IMR-90 (cell line): ENCODE measurements at regions not wholly inside any gene's neighbourhood (a gene's known extent, or its start where the extent isn't known, plus 50 kb on each side); places are given as distances from the start of the nearest gene placed in this dataset.
A peak's percentile ranks its signal among the peaks of the same experiment; 100 is the strongest.
"Not testable (repeated sequence)": the region's sequence is repeated elsewhere in the genome, so short reads cannot be mapped to it uniquely, and the experiment has no call there.

Source experiments
- ATAC-seq: fragments of 200-7000 bp; cut with Tn5 transposase; 2 replicates; pipeline ENCODE4 v1.9.1; 2020; ENCODE audit warnings: low read depth, mild to moderate bottlenecking, moderate library complexity
- BruUV-seq: library from RNA; stranded (reverse); fragments of 400-500 nt; replicated peaks from 2 replicates; lab custom pipeline; 2021; lab: Mats Ljungman, UMichigan
- CTCF ChIA-PET: fragments of 300-600 bp; formaldehyde crosslinking; extraction: SDS; loops from one replicate; lab custom pipeline; 2021; ENCODE audit warnings: antibody characterized with exemption; lab: Yijun Ruan, JAX
- POLR2A ChIA-PET: fragments of 300-600 bp; sonication (Branson Sonifier 250); formaldehyde crosslinking; loops from one replicate; lab custom pipeline; 2022; ENCODE audit warnings: antibody characterized with exemption; ENCODE audit not compliant: unreplicated experiment; lab: Charles Lee
- DNase-seq: peaks from one replicate; pipeline ENCODE4 v3.0.0; 2013
- H2AFZ ChIP-seq: replicated peaks from 2 replicates; pipeline ENCODE3; 2013; ENCODE audit warnings: low read length, mild to moderate bottlenecking; ENCODE audit not compliant: poor library complexity
- H2AK5ac ChIP-seq: 2 replicates; pipeline ENCODE4 v1.6.1; 2013; ENCODE audit warnings: low read depth, low read length, inconsistent platforms
- H2AK9ac ChIP-seq: replicated peaks from 2 replicates; pipeline ENCODE3; 2013; ENCODE audit warnings: mild to moderate bottlenecking, low read depth, low read length, moderate library complexity; ENCODE audit not compliant: poor library complexity
- H2BK120ac ChIP-seq: 2 replicates; pipeline ENCODE4 v1.6.1; 2013; ENCODE audit warnings: low read depth, low read length, inconsistent platforms
- H2BK15ac ChIP-seq: 3 replicates; pipeline ENCODE4 v1.6.1; 2013; ENCODE audit warnings: low read depth, low read length, inconsistent platforms
- H2BK20ac ChIP-seq: 2 replicates; pipeline ENCODE4 v1.6.1; 2013; ENCODE audit warnings: low read depth, mild to moderate bottlenecking, inconsistent platforms, low read length, moderate library complexity
- H2BK5ac ChIP-seq: 2 replicates; pipeline ENCODE4 v1.6.1; 2013; ENCODE audit warnings: mild to moderate bottlenecking, low read depth, low read length, inconsistent platforms; ENCODE audit not compliant: poor library complexity, severe bottlenecking
- H3K14ac ChIP-seq: replicated peaks from 2 replicates; pipeline ENCODE4 v1.6.1; 2013; ENCODE audit warnings: low read depth, low read length, inconsistent platforms
- H3K18ac ChIP-seq: 2 replicates; pipeline ENCODE4 v1.6.1; 2013; ENCODE audit warnings: low read depth, low read length, control low read depth
- H3K23ac ChIP-seq: 2 replicates; pipeline ENCODE4 v1.6.1; 2013; ENCODE audit warnings: low read depth, low read length, inconsistent platforms
- H3K27ac ChIP-seq: 2 replicates; pipeline ENCODE4 v1.5.1; 2013; ENCODE audit warnings: mild to moderate bottlenecking, control low read depth, low read length; ENCODE audit not compliant: insufficient read depth
- H3K27me3 ChIP-seq: 2 replicates; pipeline ENCODE4 v1.6.1; 2013; ENCODE audit warnings: low read length; ENCODE audit not compliant: control insufficient read depth, insufficient read depth
- H3K36me3 ChIP-seq: 2 replicates; pipeline ENCODE4 v1.6.1; 2013; ENCODE audit warnings: low read length, mixed read lengths; ENCODE audit not compliant: control insufficient read depth, insufficient read depth
- H3K4ac ChIP-seq: 2 replicates; pipeline ENCODE4 v1.6.1; 2013; ENCODE audit warnings: low read depth, low read length, inconsistent platforms
- H3K4me1 ChIP-seq: 2 replicates; pipeline ENCODE4 v1.6.1; 2013; ENCODE audit warnings: low read length, mixed read lengths; ENCODE audit not compliant: control insufficient read depth, insufficient read depth
- H3K4me2 ChIP-seq: 2 replicates; pipeline ENCODE4 v1.6.1; 2013; ENCODE audit warnings: low read depth, mild to moderate bottlenecking, control low read depth, low read length, moderate library complexity
- H3K4me3 ChIP-seq: 2 replicates; pipeline ENCODE4 v1.5.1; 2013; ENCODE audit warnings: low read depth, mild to moderate bottlenecking, control low read depth, low read length, moderate library complexity; ENCODE audit not compliant: insufficient read depth
- H3K56ac ChIP-seq: 2 replicates; pipeline ENCODE4 v1.6.1; 2013; ENCODE audit warnings: low read length, inconsistent platforms; ENCODE audit not compliant: insufficient read depth; ENCODE audit errors: extremely low read depth
- H3K79me1 ChIP-seq, 2 experiments: 2 replicates each; pipeline ENCODE4 v1.6.1; 2013; ENCODE audit warnings: low read length in 2 of 2, inconsistent platforms in 1 of 2, low read depth in 1 of 2
- H3K9ac ChIP-seq: 2 replicates; pipeline ENCODE4 v1.6.1; 2013; ENCODE audit warnings: low read depth, low read length, control low read depth
- H3K9me1 ChIP-seq: 2 replicates; pipeline ENCODE4 v1.6.1; 2013; ENCODE audit warnings: low read length, inconsistent platforms; ENCODE audit not compliant: insufficient read depth
- H3K9me3 ChIP-seq: 2 replicates; pipeline ENCODE4 v1.6.1; 2013; ENCODE audit warnings: low read length; ENCODE audit not compliant: control insufficient read depth, insufficient read depth
- H4K20me1 ChIP-seq: 2 replicates; pipeline ENCODE4 v1.6.1; 2013; ENCODE audit warnings: low read length, inconsistent platforms; ENCODE audit not compliant: insufficient read depth
- H4K5ac ChIP-seq: 2 replicates; pipeline ENCODE4 v1.6.1; 2013; ENCODE audit warnings: mild to moderate bottlenecking, low read depth, low read length, control low read depth
- H4K8ac ChIP-seq, 2 experiments: 2 replicates each; pipeline ENCODE4 v1.6.1; 2013; ENCODE audit warnings: low read depth in 2 of 2, low read length in 2 of 2, control low read depth in 1 of 2, inconsistent platforms in 1 of 2
- H4K91ac ChIP-seq: 2 replicates; pipeline ENCODE4 v1.6.1; 2013; ENCODE audit warnings: low read depth, low read length, inconsistent platforms; ENCODE audit not compliant: insufficient read depth
- CEBPB ChIP-seq: IDR thresholded peaks from 2 replicates; pipeline ENCODE4 v1.6.1; 2012; ENCODE audit warnings: low read depth, low read length, improper control_type of control experiment
- MAFK ChIP-seq: IDR thresholded peaks from 2 replicates; pipeline ENCODE4 v1.6.1; 2012; ENCODE audit warnings: low read depth, low read length, improper control_type of control experiment
- MAZ ChIP-seq: IDR thresholded peaks from 2 replicates; pipeline ENCODE4 v1.6.1; 2012; ENCODE audit warnings: low read depth, mild to moderate bottlenecking, low read length, improper control_type of control experiment, moderate library complexity, borderline replicate concordance
- NFE2L2 ChIP-seq: fragments of 150-350 bp; IDR thresholded peaks from 2 replicates; pipeline ENCODE4 v1.6.1; 2016; ENCODE audit warnings: low read depth, mild to moderate bottlenecking, low read length
- RAD21 ChIP-seq: IDR thresholded peaks from 2 replicates; pipeline ENCODE4 v1.6.1; 2012; ENCODE audit warnings: low read length, improper control_type of control experiment
- WGBS, 2 experiments: methylation state at CpG; one replicate each; pipeline versions ENCODE4 v1.1.5 to v1.1.7; 2013; ENCODE audit warnings: missing lambda C conversion rate in 2 of 2; ENCODE audit not compliant: insufficient read length in 1 of 2; ENCODE audit errors: extremely low coverage in 2 of 2; 5-methylcytosine and 5-hydroxymethylcytosine counted together
- dilution Hi-C: fragments of 300-500 bp; cut with HindIII; formaldehyde crosslinking; loops from one replicate; pipeline ENCODE4 v1.14.3; 2018; ENCODE audit warnings: low sequenced_read_pairs; ENCODE audit not compliant: unreplicated experiment
- in situ Hi-C: fragments of 300-500 bp; cut with MboI; formaldehyde crosslinking; loops from 3 replicates; pipeline ENCODE4 v1.14.3; 2019; ENCODE audit warnings: low sequenced_read_pairs, inconsistent platforms, mixed read lengths
- intact Hi-C: fragments of 100-400 bp; cut with micrococcal nuclease; formaldehyde crosslinking; loops from 2 replicates; pipeline ENCODE4 v1.10.0; 2022
- TF ChIP-seq, protein P1 (sequence below): fragments of 150-350 bp; IDR thresholded peaks from 2 replicates; pipeline ENCODE4 v1.6.1; 2017; ENCODE audit warnings: mild to moderate bottlenecking, antibody characterized with exemption, low read length, low read depth

GRCh38 chrX:28498658-28499057 is 88.6 kb upstream of the IL1RAPL1 start:
- H3K27me3 ChIP-seq = no peaks in the 10 kb centered on the region
- no peak overlapping the region for H3K4me3 ChIP-seq
- H4K8ac ChIP-seq = no peak overlapping the region; a peak in 1 of 4 replicates
- no peaks in the 10 kb centered on the region; the same call in 1 of the 2 replicates for H3K9me1 ChIP-seq
- H4K91ac ChIP-seq = no peak overlapping the region
- H3K4me1 ChIP-seq = no peaks in the 10 kb centered on the region; the same call in 1 of the 2 replicates
- H3K56ac ChIP-seq = no peak overlapping the region
- H2AK5ac ChIP-seq = no peak overlapping the region
- no peak for TF ChIP-seq RAD21
- no peak for TF ChIP-seq MAZ
- no peak for TF ChIP-seq MAFK
- TF ChIP-seq NFE2L2 = no peak
- TF ChIP-seq, protein P1, sequence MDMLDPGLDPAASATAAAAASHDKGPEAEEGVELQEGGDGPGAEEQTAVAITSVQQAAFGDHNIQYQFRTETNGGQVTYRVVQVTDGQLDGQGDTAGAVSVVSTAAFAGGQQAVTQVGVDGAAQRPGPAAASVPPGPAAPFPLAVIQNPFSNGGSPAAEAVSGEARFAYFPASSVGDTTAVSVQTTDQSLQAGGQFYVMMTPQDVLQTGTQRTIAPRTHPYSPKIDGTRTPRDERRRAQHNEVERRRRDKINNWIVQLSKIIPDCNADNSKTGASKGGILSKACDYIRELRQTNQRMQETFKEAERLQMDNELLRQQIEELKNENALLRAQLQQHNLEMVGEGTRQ = no peak
- no peak for TF ChIP-seq CEBPB
- H3K36me3 ChIP-seq = no peaks in the 10 kb centered on the region
- H3K14ac ChIP-seq = no peak overlapping the region
- peak overlapping the region; percentile 47; the same call in 1 of the 2 replicates for H2BK120ac ChIP-seq
- no peak overlapping the region for H2AFZ ChIP-seq
- H4K5ac ChIP-seq = no peak overlapping the region; the same call in 1 of the 2 replicates
- H3K27ac ChIP-seq = peak overlapping the region; percentile 24; the same call in 1 of the 2 replicates
- H3K9me3 ChIP-seq = no peaks in the 10 kb centered on the region
- ChIA-PET POLR2A (no interaction called here), CTCF (no interaction called here)
- H3K79me1 ChIP-seq = no peaks in the 10 kb centered on the region
- no CpG with 5 or more reads among the region's 3 CpGs for WGBS, 2 experiments
- H2BK20ac ChIP-seq = peak overlapping the region; percentile 44; the same call in 1 of the 2 replicates
- DNase-seq (peak; percentile 47), ATAC-seq (peak; percentile 75)
- in situ Hi-C loops = no loop called here
- dilution Hi-C loops = no loop called here
- no peak overlapping the region for H3K9ac ChIP-seq
- H3K4me2 ChIP-seq = peak overlapping the region; percentile 42; the same call in 1 of the 2 replicates
- H3K18ac ChIP-seq = no peak overlapping the region; the same call in 1 of the 2 replicates
- no TSS peak for BruUV-seq
- H3K4ac ChIP-seq = peak overlapping the region; percentile 39; the same call in 1 of the 2 replicates
- no peak overlapping the region for H2AK9ac ChIP-seq
- H4K20me1 ChIP-seq = no peaks in the 10 kb centered on the region
- H2BK5ac ChIP-seq = no peak overlapping the region
- no peak overlapping the region for H3K23ac ChIP-seq
- intact Hi-C loops = no loop called here
- H2BK15ac ChIP-seq = no peak overlapping the region

GRCh38 chrX:28502667-28503066 is 84.6 kb upstream of the IL1RAPL1 start:
- BruUV-seq, ATAC-seq, H3K4me1 ChIP-seq, H3K9me3 ChIP-seq, H3K56ac ChIP-seq, H3K9me1 ChIP-seq, H2BK20ac ChIP-seq, H3K9ac ChIP-seq, H3K36me3 ChIP-seq, H2BK15ac ChIP-seq, H2AK9ac ChIP-seq, H3K4me3 ChIP-seq, CTCF ChIA-PET, H3K79me1 ChIP-seq, H2AK5ac ChIP-seq, H3K27me3 ChIP-seq, H4K5ac ChIP-seq, H2BK5ac ChIP-seq, H3K4me2 ChIP-seq, H2AFZ ChIP-seq, dilution Hi-C loops, H4K91ac ChIP-seq, H3K14ac ChIP-seq, H3K27ac ChIP-seq, DNase-seq, H4K20me1 ChIP-seq, in situ Hi-C loops, POLR2A ChIA-PET, H3K23ac ChIP-seq, intact Hi-C loops, H3K18ac ChIP-seq, H3K4ac ChIP-seq, H4K8ac ChIP-seq, H2BK120ac ChIP-seq: not testable (repeated sequence)
- 20% methylated on average over 1 of the region's 6 CpGs; no CpG with 5 or more reads in 1 of the 2 experiments for WGBS, 2 experiments
